PC-9 (cell line): ENCODE measurements at regions not wholly inside any gene's neighbourhood (a gene's known extent, or its start where the extent isn't known, plus 50 kb on each side); places are given as distances from the start of the nearest gene placed in this dataset.

Source experiments
- CTCF ChIP-seq: fragments of 200-600 bp; sonication (generic); conservative IDR thresholded peaks from 2 replicates; pipeline ENCODE4 v1.6.1; 2017; ENCODE audit warnings: mixed run types, antibody characterized with exemption, mild to moderate bottlenecking, moderate library complexity
- EZH2 ChIP-seq: fragments of 200-600 bp; sonication (generic); IDR thresholded peaks from 2 replicates; pipeline ENCODE4 v1.8.0; 2017; ENCODE audit warnings: antibody characterized with exemption, low read depth

- no peak for TF ChIP-seq CTCF
- TF ChIP-seq EZH2 = no peak
Measured at GRCh38 chr16:62967611-62968010, 931.4 kb upstream of the CDH8 start.
